ENCODE measurements at regions not wholly inside any gene's neighbourhood (a gene's known extent, or its start where the extent isn't known, plus 50 kb on each side); places are given as distances from the start of the nearest gene placed in this dataset.

DNA sequence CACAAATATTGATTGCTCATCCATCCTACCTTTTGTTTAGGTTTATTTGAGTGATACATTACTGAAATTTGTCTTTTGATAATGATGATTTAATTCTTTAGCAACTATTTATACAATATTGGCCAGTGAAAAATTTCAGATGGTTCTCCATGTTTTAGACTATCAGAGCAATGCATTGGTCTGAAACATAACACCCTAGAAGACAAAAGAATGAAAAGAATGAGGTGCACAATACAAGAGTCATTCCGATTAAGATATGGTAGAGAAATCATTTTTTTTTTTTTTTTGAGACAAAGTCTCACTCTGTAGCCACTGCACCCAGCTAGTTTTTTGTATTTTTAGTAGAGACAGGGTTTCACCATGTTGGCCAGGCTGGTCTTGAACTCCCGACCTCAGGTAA lies 197.4 kb upstream of the FAM98A start:
- H3K9me3 ChIP-seq (ENCODE audit: low read length), result no peaks in the 10 kb centered on the region
- H3K9ac ChIP-seq (ENCODE audit: low read length), result no peak overlapping the region
- DNase-seq (no peak), ATAC-seq (no peak)
- no peaks in the 10 kb centered on the region for H3F3A ChIP-seq (ENCODE audit: low read length, unreplicated experiment)
- TF ChIP-seq EZH2phosphoT487 (IDR thresholded peaks at IDR 0.05; ENCODE audit: borderline replicate concordance, low read length) (no peak), CTCF (conservative IDR thresholded peaks at IDR 0.05; ENCODE audit: low read depth, low read length) (no peak), EZH2 (IDR thresholded peaks at IDR 0.05; ENCODE audit: low read length, unreplicated experiment) (no peak)
- no peaks in the 10 kb centered on the region for H3K9me2 ChIP-seq (replicated peaks; ENCODE audit: low read length)
- H3K27ac ChIP-seq (ENCODE audit: low read length), result no peak overlapping the region
- H4K20me1 ChIP-seq (ENCODE audit: low read length), result no peaks in the 10 kb centered on the region
- H3K36me3 ChIP-seq (ENCODE audit: low read depth, low read length), result no peaks in the 10 kb centered on the region
- H2AFZ ChIP-seq (ENCODE audit: low read length), result no peak overlapping the region
- ChIA-PET POLR2A (ENCODE audit: unreplicated experiment) (no interaction called here), CTCF (no interaction called here)
- BruUV-seq (replicated peaks), result no TSS peak
- H3K27me3 ChIP-seq (ENCODE audit: low read length), result peaks cover 26% of the 10 kb centered on the region
- intact Hi-C loops (cut with micrococcal nuclease), result no loop called here
- H3K4me2 ChIP-seq (ENCODE audit: low read length), result no peak overlapping the region
- no peaks in the 10 kb centered on the region for H3K4me1 ChIP-seq (ENCODE audit: insufficient read depth, low read length)
- H3K4me3 ChIP-seq (ENCODE audit: low read length), result no peak overlapping the region
- H3K79me2 ChIP-seq (ENCODE audit: low read length), result no peaks in the 10 kb centered on the region

DNA sequence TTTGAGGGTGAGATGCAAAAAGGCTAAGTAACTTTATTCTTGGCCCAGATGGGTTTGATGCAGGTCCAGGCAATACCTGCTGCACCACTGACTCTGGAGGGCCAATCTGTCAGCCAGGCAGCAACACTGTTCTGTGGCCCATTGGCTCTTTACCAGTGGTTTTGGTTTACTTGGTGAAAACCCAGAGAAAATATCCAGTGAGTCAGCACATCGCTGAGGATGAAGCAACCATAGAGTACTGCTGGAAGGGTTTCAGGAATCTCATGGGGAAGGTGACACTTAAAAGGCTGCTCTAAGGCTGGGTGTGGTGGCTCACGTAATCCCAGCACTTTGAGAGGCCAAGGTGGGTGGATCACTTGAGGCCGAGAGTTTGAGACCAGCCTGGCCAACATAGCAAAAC lies 192.5 kb upstream of the FAM98A start:
- H3K4me3 ChIP-seq (ENCODE audit: low read length), result no peak overlapping the region
- ChIA-PET CTCF (no interaction called here), POLR2A (ENCODE audit: unreplicated experiment) (no interaction called here)
- no peaks in the 10 kb centered on the region for H3F3A ChIP-seq (ENCODE audit: low read length, unreplicated experiment)
- peaks cover 12% of the 10 kb centered on the region for H3K27me3 ChIP-seq (ENCODE audit: low read length)
- H3K36me3 ChIP-seq (ENCODE audit: low read depth, low read length), result no peaks in the 10 kb centered on the region
- intact Hi-C loops (cut with micrococcal nuclease), result no loop called here
- H3K9ac ChIP-seq (ENCODE audit: low read length), result no peak overlapping the region
- DNase-seq (peak; percentile 71), ATAC-seq (no peak)
- no peak for TF ChIP-seq EZH2phosphoT487 (IDR thresholded peaks at IDR 0.05; ENCODE audit: borderline replicate concordance, low read length)
- no peak overlapping the region for H3K4me2 ChIP-seq (ENCODE audit: low read length)
- H3K27ac ChIP-seq (ENCODE audit: low read length), result no peak overlapping the region
- H4K20me1 ChIP-seq (ENCODE audit: low read length), result no peaks in the 10 kb centered on the region
- no TSS peak for BruUV-seq (replicated peaks)
- H3K9me2 ChIP-seq (replicated peaks; ENCODE audit: low read length), result no peaks in the 10 kb centered on the region
- no peaks in the 10 kb centered on the region for H3K79me2 ChIP-seq (ENCODE audit: low read length)
- no peaks in the 10 kb centered on the region for H3K4me1 ChIP-seq (ENCODE audit: insufficient read depth, low read length)
- no peaks in the 10 kb centered on the region for H3K9me3 ChIP-seq (ENCODE audit: low read length)
- H2AFZ ChIP-seq (ENCODE audit: low read length), result no peak overlapping the region

DNA sequence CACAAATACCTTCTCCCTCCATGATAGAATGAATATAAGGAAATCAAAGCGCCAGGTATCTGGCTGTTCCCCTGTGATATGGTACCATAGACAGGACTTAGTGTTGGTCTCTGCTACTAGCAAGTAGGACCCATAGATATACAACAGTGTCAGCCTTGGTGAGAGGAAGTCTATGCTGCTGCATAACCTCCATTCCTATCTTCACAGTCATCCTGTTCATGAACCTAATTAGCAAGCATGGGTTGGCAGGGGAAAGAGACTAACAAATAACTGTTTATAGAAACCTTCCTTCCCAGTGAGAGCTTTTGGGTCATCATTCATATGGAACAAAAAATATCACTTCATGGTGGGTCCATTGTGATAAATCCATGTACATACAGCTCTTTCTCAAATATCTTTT lies 188.9 kb upstream of the FAM98A start:
- H3K27ac ChIP-seq (ENCODE audit: low read length), result no peak overlapping the region
- CTCF ChIA-PET, result no interaction called here
- peaks cover 15% of the 10 kb centered on the region for H3K27me3 ChIP-seq (ENCODE audit: low read length)
- H3K9me2 ChIP-seq (replicated peaks; ENCODE audit: low read length), result no peaks in the 10 kb centered on the region
- no peaks in the 10 kb centered on the region for H3K36me3 ChIP-seq (ENCODE audit: low read depth, low read length)
- H4K20me1 ChIP-seq (ENCODE audit: low read length), result no peaks in the 10 kb centered on the region
- no peak overlapping the region for H2AFZ ChIP-seq (ENCODE audit: low read length)
- H3F3A ChIP-seq (ENCODE audit: low read length, unreplicated experiment), result no peaks in the 10 kb centered on the region
- no TSS peak for BruUV-seq (replicated peaks)
- TF ChIP-seq EZH2phosphoT487 (IDR thresholded peaks at IDR 0.05; ENCODE audit: borderline replicate concordance, low read length) (no peak), CTCF (conservative IDR thresholded peaks at IDR 0.05; ENCODE audit: low read depth, low read length) (no peak), EZH2 (IDR thresholded peaks at IDR 0.05; ENCODE audit: low read length, unreplicated experiment) (no peak)
- intact Hi-C loops (cut with micrococcal nuclease), result no loop called here
- DNase-seq (no peak), ATAC-seq (no peak)
- no peaks in the 10 kb centered on the region for H3K79me2 ChIP-seq (ENCODE audit: low read length)
- no peak overlapping the region for H3K9ac ChIP-seq (ENCODE audit: low read length)
- H3K4me1 ChIP-seq (ENCODE audit: insufficient read depth, low read length), result no peaks in the 10 kb centered on the region
- no peaks in the 10 kb centered on the region for H3K9me3 ChIP-seq (ENCODE audit: low read length)
- POLR2A ChIA-PET (ENCODE audit: unreplicated experiment), result no interaction called here
- no peak overlapping the region for H3K4me2 ChIP-seq (ENCODE audit: low read length)
- H3K4me3 ChIP-seq (ENCODE audit: low read length), result no peak overlapping the region
